HFF-Myc (cell line): ENCODE measurements at regions not wholly inside any gene's neighbourhood (a gene's known extent, or its start where the extent isn't known, plus 50 kb on each side); places are given as distances from the start of the nearest gene placed in this dataset.
"Not testable (repeated sequence)": the region's sequence is repeated elsewhere in the genome, so short reads cannot be mapped to it uniquely, and the experiment has no call there.

Experiments used
- DNase-seq: peaks from one replicate; pipeline ENCODE4 v3.0.0-alpha.2; 2011; ENCODE audit warnings: low read depth; ENCODE audit errors: extremely low read depth
- H3K4me3 ChIP-seq: replicated peaks from 2 replicates; pipeline ENCODE4 v1.5.1; 2011; ENCODE audit warnings: low read depth, mild to moderate bottlenecking, control low read depth, low read length
- CTCF ChIP-seq: IDR thresholded peaks from 2 replicates; pipeline ENCODE4 v1.5.1; 2012; ENCODE audit warnings: mild to moderate bottlenecking, low read depth, low read length, control low read depth; ENCODE audit errors: missing control alignments

GRCh38 chr5:162272417-162272816 lies 204.8 kb downstream of the GABRG2 start:
- H3K4me3 ChIP-seq = no peak overlapping the region
- no peak for TF ChIP-seq CTCF
- DNase-seq = no peak

- TF ChIP-seq CTCF = no peak
- DNase-seq = no peak
- H3K4me3 ChIP-seq = no peak overlapping the region
These were observed 207.1 kb downstream of the GABRG2 start for GRCh38 chr5:162274679-162275078.

- H3K4me3 ChIP-seq, DNase-seq: not testable (repeated sequence)
These were observed 207.8 kb downstream of the GABRG2 start for GRCh38 chr5:162275387-162275786.

- no peak overlapping the region for H3K4me3 ChIP-seq
- no peak for TF ChIP-seq CTCF
- no peak for DNase-seq
These were observed 214.6 kb downstream of the GABRG2 start for GRCh38 chr5:162282191-162282590.

- no peak overlapping the region for H3K4me3 ChIP-seq
- TF ChIP-seq CTCF = no peak
- DNase-seq = no peak
These were observed 216.0 kb downstream of the GABRG2 start for GRCh38 chr5:162283609-162284008.

- H3K4me3 ChIP-seq = no peak overlapping the region
- no peak for DNase-seq
- no peak for TF ChIP-seq CTCF
These were observed 221.2 kb downstream of the GABRG2 start for GRCh38 chr5:162288647-162289296.

GRCh38 chr5:162289489-162289888 lies 221.9 kb downstream of the GABRG2 start:
- no peak for TF ChIP-seq CTCF
- no peak overlapping the region for H3K4me3 ChIP-seq
- DNase-seq = no peak
